ENCODE measurements at regions not wholly inside any gene's neighbourhood (a gene's known extent, or its start where the extent isn't known, plus 50 kb on each side); places are given as distances from the start of the nearest gene placed in this dataset.
A peak's percentile ranks its signal among the peaks of the same experiment; 100 is the strongest.

DNA sequence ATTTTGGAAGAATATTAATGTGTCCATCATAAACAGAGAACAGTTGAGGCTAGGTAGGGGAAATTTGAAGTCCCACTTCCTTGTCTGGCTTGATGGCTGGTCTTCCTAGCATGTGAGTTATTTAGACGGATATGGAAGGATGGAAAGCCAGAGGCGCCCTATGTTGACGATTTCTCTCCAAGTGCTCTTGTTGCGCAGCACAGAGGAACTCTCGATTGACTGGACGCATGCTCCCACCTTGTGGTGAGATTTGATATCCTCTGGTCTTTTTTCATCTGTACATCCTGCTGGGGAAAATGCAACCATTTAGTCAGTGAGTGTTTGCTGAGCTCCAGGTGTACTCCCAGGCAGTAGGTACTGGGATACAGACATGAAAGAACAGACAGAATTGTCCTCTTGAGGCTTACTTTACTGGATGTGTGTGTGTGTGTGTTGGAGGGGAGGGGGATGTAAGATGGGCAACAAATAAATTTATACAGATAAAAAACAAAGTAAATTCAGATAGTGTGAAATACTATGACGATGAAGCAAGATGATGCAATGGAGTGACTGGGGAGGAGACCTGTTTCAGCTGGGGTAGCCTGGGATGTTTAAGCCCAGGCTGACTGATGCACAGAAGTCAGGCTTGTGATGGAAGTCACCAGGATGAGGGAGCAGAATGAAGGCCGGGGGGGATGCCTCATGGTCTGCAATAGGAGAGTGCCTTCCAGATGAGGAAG is 137.2 kb downstream of the TRIM43 start:
- no peaks in the 10 kb centered on the region for H3K9me3 ChIP-seq (ENCODE audit: control insufficient read depth, insufficient read depth, low read depth, low read length)
- ChIA-PET POLR2A (no interaction called here), CTCF (no interaction called here)
- no TSS peak for BruUV-seq (replicated peaks)
- in situ Hi-C loops (cut with HindIII; ENCODE audit: low pct_unique_long_range_greater_than_20kb, low sequenced_read_pairs) = no loop called here
- intact Hi-C loops (cut with micrococcal nuclease; ENCODE audit: unreplicated experiment) = loop anchor here (5.0 kb wide), 1 partner anchor 317 kb away; no protein-coding TSS in a partner anchor
- ATAC-seq = peak; percentile 99
- TF ChIP-seq, protein P1, sequence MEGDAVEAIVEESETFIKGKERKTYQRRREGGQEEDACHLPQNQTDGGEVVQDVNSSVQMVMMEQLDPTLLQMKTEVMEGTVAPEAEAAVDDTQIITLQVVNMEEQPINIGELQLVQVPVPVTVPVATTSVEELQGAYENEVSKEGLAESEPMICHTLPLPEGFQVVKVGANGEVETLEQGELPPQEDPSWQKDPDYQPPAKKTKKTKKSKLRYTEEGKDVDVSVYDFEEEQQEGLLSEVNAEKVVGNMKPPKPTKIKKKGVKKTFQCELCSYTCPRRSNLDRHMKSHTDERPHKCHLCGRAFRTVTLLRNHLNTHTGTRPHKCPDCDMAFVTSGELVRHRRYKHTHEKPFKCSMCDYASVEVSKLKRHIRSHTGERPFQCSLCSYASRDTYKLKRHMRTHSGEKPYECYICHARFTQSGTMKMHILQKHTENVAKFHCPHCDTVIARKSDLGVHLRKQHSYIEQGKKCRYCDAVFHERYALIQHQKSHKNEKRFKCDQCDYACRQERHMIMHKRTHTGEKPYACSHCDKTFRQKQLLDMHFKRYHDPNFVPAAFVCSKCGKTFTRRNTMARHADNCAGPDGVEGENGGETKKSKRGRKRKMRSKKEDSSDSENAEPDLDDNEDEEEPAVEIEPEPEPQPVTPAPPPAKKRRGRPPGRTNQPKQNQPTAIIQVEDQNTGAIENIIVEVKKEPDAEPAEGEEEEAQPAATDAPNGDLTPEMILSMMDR (IDR thresholded peaks at IDR 0.05) = peak; percentile 78
- TF ChIP-seq POLR2AphosphoS5 (IDR thresholded peaks at IDR 0.05; ENCODE audit: low read depth, low read length) = no peak
- no peaks in the 10 kb centered on the region for H3K36me3 ChIP-seq (ENCODE audit: control insufficient read depth, insufficient read depth, low read length)
- no peaks in the 10 kb centered on the region; the same call in 1 of the 2 replicates for H3K27me3 ChIP-seq (ENCODE audit: control insufficient read depth, insufficient read depth, low read length)
- no peak overlapping the region for H3K27ac ChIP-seq (ENCODE audit: low read length)
- H3K4me1 ChIP-seq (ENCODE audit: control insufficient read depth, insufficient read depth, low read length) = no peaks in the 10 kb centered on the region; the same call in 1 of the 2 replicates
- DNase-seq (ENCODE audit: low read depth, low spot score) = peak; percentile 80
- no peak overlapping the region for H3K4me3 ChIP-seq (ENCODE audit: low read depth in 2 of 2, low read length in 2 of 2)

DNA sequence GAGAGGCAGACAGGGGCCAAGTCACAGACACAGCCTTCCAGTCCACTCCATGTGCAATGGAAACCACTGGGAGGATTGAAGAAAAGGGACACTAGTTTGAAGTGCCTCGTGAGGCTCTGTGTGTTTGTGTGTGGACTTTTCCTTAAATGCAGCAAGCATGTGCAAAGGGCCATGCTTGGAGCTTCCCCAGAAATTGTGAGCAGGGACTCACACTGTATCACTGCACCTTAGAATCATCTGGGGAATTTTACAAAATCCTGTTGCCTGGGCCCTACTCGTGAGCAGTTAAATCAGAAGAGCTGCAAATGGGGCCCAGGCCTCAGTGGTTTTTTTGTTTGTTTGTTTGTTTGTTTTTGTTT is 137.8 kb downstream of the TRIM43 start:
- no peak overlapping the region for H3K4me3 ChIP-seq (ENCODE audit: low read depth in 2 of 2, low read length in 2 of 2)
- no peaks in the 10 kb centered on the region; the same call in 1 of the 2 replicates for H3K4me1 ChIP-seq (ENCODE audit: control insufficient read depth, insufficient read depth, low read length)
- in situ Hi-C loops (cut with HindIII; ENCODE audit: low pct_unique_long_range_greater_than_20kb, low sequenced_read_pairs) (no loop called here), intact Hi-C loops (cut with micrococcal nuclease; ENCODE audit: unreplicated experiment) (loop anchor here (5.0 kb wide), 1 partner anchor 317 kb away; no protein-coding TSS in a partner anchor)
- POLR2A ChIA-PET = no interaction called here
- no peak for DNase-seq (ENCODE audit: low read depth, low spot score)
- CTCF ChIA-PET = no interaction called here
- 0 out of 2 replicates have a peak, but pooled peaks have one; percentile 17 for ATAC-seq
- no peak overlapping the region for H3K27ac ChIP-seq (ENCODE audit: low read length)
- TF ChIP-seq POLR2AphosphoS5 (IDR thresholded peaks at IDR 0.05; ENCODE audit: low read depth, low read length) = no peak
- no peak for TF ChIP-seq SIN3A (IDR thresholded peaks at IDR 0.05; ENCODE audit: borderline replicate concordance, insufficient read depth, low read depth, low read length)
- TF ChIP-seq TCF7L2 (IDR thresholded peaks at IDR 0.05; ENCODE audit: low read depth, low read length) = no peak
- TF ChIP-seq, protein P2, sequence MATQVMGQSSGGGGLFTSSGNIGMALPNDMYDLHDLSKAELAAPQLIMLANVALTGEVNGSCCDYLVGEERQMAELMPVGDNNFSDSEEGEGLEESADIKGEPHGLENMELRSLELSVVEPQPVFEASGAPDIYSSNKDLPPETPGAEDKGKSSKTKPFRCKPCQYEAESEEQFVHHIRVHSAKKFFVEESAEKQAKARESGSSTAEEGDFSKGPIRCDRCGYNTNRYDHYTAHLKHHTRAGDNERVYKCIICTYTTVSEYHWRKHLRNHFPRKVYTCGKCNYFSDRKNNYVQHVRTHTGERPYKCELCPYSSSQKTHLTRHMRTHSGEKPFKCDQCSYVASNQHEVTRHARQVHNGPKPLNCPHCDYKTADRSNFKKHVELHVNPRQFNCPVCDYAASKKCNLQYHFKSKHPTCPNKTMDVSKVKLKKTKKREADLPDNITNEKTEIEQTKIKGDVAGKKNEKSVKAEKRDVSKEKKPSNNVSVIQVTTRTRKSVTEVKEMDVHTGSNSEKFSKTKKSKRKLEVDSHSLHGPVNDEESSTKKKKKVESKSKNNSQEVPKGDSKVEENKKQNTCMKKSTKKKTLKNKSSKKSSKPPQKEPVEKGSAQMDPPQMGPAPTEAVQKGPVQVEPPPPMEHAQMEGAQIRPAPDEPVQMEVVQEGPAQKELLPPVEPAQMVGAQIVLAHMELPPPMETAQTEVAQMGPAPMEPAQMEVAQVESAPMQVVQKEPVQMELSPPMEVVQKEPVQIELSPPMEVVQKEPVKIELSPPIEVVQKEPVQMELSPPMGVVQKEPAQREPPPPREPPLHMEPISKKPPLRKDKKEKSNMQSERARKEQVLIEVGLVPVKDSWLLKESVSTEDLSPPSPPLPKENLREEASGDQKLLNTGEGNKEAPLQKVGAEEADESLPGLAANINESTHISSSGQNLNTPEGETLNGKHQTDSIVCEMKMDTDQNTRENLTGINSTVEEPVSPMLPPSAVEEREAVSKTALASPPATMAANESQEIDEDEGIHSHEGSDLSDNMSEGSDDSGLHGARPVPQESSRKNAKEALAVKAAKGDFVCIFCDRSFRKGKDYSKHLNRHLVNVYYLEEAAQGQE (IDR thresholded peaks at IDR 0.05; ENCODE audit: insufficient read depth in 1 of 2, low read depth in 2 of 2, low read length in 1 of 2) = no peak
- TF ChIP-seq, protein P1 (IDR thresholded peaks at IDR 0.05) = no peak
- BruUV-seq (replicated peaks) = no TSS peak
- no peaks in the 10 kb centered on the region for H3K9me3 ChIP-seq (ENCODE audit: control insufficient read depth, insufficient read depth, low read depth, low read length)
- no peaks in the 10 kb centered on the region for H3K36me3 ChIP-seq (ENCODE audit: control insufficient read depth, insufficient read depth, low read length)
- H3K27me3 ChIP-seq (ENCODE audit: control insufficient read depth, insufficient read depth, low read length) = no peaks in the 10 kb centered on the region; the same call in 1 of the 2 replicates

All from Panc1 (cell line).